ENCODE measurements at regions not wholly inside any gene's neighbourhood (a gene's known extent, or its start where the extent isn't known, plus 50 kb on each side); places are given as distances from the start of the nearest gene placed in this dataset.

DNA sequence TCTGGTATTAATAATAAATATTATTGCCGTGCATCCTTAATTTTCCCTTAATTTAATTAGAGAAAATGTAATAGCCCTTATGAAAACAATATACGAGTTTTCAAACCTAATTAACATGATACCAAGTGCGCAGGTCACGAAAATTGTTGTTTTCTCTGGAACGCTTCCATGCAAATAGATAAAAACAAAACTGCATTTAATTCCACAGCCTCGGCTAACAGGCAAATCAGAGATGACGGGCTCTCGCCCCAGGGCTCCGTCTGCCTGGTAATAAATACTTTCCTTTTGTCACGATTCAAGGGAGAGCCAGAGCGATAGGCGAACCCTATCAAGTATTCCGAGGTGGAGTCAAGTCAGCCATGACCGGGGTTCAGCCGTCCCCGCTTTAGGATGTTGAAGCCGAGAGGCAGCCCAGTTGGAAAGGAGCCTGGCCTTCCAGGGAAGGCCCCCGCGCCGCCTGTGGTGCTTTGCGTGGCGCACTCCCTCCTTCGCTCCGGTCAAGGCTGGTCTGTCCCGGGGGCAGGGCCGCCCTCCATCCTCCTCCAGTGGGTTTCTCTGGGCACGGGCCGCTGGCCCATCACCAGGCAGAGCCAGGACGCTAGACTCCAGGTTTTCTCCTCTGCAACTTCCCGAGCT, 137.8 kb upstream of the GSC start:
- TF ChIP-seq, protein P1, sequence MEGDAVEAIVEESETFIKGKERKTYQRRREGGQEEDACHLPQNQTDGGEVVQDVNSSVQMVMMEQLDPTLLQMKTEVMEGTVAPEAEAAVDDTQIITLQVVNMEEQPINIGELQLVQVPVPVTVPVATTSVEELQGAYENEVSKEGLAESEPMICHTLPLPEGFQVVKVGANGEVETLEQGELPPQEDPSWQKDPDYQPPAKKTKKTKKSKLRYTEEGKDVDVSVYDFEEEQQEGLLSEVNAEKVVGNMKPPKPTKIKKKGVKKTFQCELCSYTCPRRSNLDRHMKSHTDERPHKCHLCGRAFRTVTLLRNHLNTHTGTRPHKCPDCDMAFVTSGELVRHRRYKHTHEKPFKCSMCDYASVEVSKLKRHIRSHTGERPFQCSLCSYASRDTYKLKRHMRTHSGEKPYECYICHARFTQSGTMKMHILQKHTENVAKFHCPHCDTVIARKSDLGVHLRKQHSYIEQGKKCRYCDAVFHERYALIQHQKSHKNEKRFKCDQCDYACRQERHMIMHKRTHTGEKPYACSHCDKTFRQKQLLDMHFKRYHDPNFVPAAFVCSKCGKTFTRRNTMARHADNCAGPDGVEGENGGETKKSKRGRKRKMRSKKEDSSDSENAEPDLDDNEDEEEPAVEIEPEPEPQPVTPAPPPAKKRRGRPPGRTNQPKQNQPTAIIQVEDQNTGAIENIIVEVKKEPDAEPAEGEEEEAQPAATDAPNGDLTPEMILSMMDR (IDR thresholded peaks at IDR 0.05), result no peak
- TF ChIP-seq USF2 (CRISPR knock-in tag; IDR thresholded peaks at IDR 0.05), result no peak

Measured in WTC11 (cell line).